ENCODE measurements at regions not wholly inside any gene's neighbourhood (a gene's known extent, or its start where the extent isn't known, plus 50 kb on each side); places are given as distances from the start of the nearest gene placed in this dataset.

- TF ChIP-seq CTCF (IDR thresholded peaks at IDR 0.05; ENCODE audit: low read length) (no peak), EZH2 (IDR thresholded peaks at IDR 0.05; ENCODE audit: borderline replicate concordance, low read length) (no peak)
These were observed 1523.8 kb downstream of the PCDH7 start for GRCh38 chr4:32243926-32244325.

Data from OCI-LY1 (cell line).